HUES64 (cell line): ENCODE measurements at regions not wholly inside any gene's neighbourhood (a gene's known extent, or its start where the extent isn't known, plus 50 kb on each side); places are given as distances from the start of the nearest gene placed in this dataset.

ENCODE experiments used
- H3K27ac ChIP-seq: 2 replicates; pipeline ENCODE4 v1.7.0; 2013; ENCODE audit warnings: low read depth, low read length, inconsistent platforms
- H3K27me3 ChIP-seq: 2 replicates; pipeline ENCODE4 v1.6.1; 2013; ENCODE audit warnings: mild to moderate bottlenecking, low read length; ENCODE audit not compliant: insufficient read depth
- H3K36me3 ChIP-seq: 2 replicates; pipeline ENCODE4 v1.6.1; 2013; ENCODE audit warnings: mild to moderate bottlenecking, low read length; ENCODE audit not compliant: insufficient read depth
- H3K4me1 ChIP-seq: 2 replicates; pipeline ENCODE4 v1.6.1; 2013; ENCODE audit warnings: mild to moderate bottlenecking, low read length, moderate library complexity; ENCODE audit not compliant: insufficient read depth
- H3K4me3 ChIP-seq: 2 replicates; pipeline ENCODE4 v1.5.1; 2013; ENCODE audit warnings: mild to moderate bottlenecking, low read length, moderate library complexity
- H3K9ac ChIP-seq: 2 replicates; pipeline ENCODE4 v1.6.1; 2013; ENCODE audit warnings: mild to moderate bottlenecking, low read depth, low read length
- H3K9me3 ChIP-seq: 2 replicates; pipeline ENCODE4 v1.6.1; 2013; ENCODE audit warnings: low read depth, low read length; ENCODE audit not compliant: insufficient read depth
- WGBS: fragments of 150-250, 120-280 bp; methylation state at CpG from one replicate; pipeline ENCODE4 v1.1.7; 2013; ENCODE audit warnings: missing lambda C conversion rate; 5-methylcytosine and 5-hydroxymethylcytosine counted together

- Histone ChIP-seq H3K27ac (no peak overlapping the region), H3K9ac (no peak overlapping the region), H3K36me3 (no peaks in the 10 kb centered on the region), H3K4me1 (no peaks in the 10 kb centered on the region), H3K4me3 (no peak overlapping the region), H3K9me3 (no peaks in the 10 kb centered on the region), H3K27me3 (no peaks in the 10 kb centered on the region)
- WGBS = 83% methylated on average over 1 of the region's 1 CpG
Observed at GRCh38 chr4:129550281-129550785, 454.4 kb downstream of the C4orf33 start.

- Histone ChIP-seq H3K4me1 (no peaks in the 10 kb centered on the region), H3K36me3 (no peaks in the 10 kb centered on the region), H3K4me3 (no peak overlapping the region), H3K9ac (no peak overlapping the region), H3K9me3 (no peaks in the 10 kb centered on the region), H3K27ac (no peak overlapping the region), H3K27me3 (no peaks in the 10 kb centered on the region)
- WGBS = no CpG with 5 or more reads among the region's 1 CpG
Observed at GRCh38 chr4:129561280-129561679, 465.3 kb downstream of the C4orf33 start.

- WGBS = 89% methylated on average over 2 of the region's 2 CpGs
Observed at GRCh38 chr4:129561886-129562671, 466.1 kb downstream of the C4orf33 start.

DNA sequence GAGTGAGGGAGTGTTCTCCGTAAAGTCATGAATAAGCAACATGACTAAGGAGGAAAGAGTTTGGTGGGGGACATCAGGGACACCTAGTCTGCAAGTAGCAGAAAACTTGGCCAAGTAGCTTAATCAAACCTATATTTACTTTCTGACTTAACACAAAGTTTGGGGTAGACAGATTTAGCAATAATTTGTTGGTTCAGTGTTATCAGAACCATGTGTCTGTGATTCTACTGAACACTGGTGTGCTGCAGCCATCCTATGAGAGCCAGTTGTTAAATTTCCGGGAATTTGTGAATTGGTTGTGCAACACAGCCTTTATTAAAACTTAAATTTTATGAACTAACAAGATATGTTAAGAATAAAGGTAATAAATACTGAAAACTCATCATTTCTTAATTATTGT is 469.3 kb downstream of the C4orf33 start:
- peaks cover 14% of the 10 kb centered on the region for H3K4me1 ChIP-seq
- no peaks in the 10 kb centered on the region for H3K36me3 ChIP-seq
- no peak overlapping the region for H3K4me3 ChIP-seq
- no peak overlapping the region for H3K9ac ChIP-seq
- H3K27me3 ChIP-seq = no peaks in the 10 kb centered on the region
- H3K9me3 ChIP-seq = no peaks in the 10 kb centered on the region
- H3K27ac ChIP-seq = no peak overlapping the region
- 96% methylated on average over 1 of the region's 2 CpGs for WGBS

More at GRCh38 chr4:129561886-129562671, 466.1 kb downstream of the C4orf33 start:
- Histone ChIP-seq H3K27ac (no peak overlapping the region), H3K9me3 (no peaks in the 10 kb centered on the region), H3K4me1 (peaks cover 3% of the 10 kb centered on the region; the same call in 1 of the 2 replicates), H3K4me3 (no peak overlapping the region), H3K36me3 (no peaks in the 10 kb centered on the region), H3K9ac (no peak overlapping the region), H3K27me3 (no peaks in the 10 kb centered on the region)

DNA sequence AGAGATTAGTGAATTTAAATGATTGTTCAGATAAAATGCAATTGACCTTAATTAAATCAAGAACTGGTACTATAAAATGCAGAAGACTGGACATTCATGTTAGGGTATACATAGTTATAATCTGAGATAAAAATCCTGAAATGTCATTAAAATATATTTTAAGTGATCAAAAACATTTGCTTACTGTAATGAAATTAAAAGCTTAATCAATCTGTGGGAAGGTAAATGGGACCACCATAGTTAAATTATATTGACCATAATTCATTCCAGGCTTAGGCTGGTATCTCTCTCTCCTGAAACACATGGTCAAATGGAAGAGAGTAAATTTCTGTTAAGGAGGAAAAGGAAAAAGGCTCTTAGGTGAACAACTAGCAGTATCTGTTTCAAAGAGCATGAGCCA is 474.4 kb downstream of the C4orf33 start:
- Histone ChIP-seq H3K9ac (no peak overlapping the region), H3K36me3 (no peaks in the 10 kb centered on the region), H3K27me3 (no peaks in the 10 kb centered on the region), H3K4me1 (peaks cover 14% of the 10 kb centered on the region), H3K9me3 (no peaks in the 10 kb centered on the region), H3K4me3 (no peak overlapping the region), H3K27ac (no peak overlapping the region)

DNA sequence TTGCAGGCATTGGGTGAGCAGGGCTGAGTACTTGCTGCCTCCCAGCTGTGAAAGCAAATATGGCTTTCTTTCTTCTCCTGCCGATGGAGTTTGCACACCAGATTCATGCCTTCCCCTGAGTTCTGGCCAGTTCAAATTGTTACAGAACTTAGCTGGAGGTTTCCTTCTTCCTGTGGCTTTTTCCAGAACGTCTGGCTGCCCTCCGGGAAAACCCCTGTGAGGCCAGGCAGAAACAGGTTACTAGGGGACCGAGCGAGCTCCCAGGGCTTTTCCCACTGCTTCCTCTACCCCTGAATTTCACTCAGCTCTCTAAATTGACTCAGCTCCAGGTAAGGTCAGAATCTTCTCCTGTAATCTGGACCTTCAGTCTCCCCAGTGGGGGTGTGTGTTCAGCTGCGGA is 482.4 kb downstream of the C4orf33 start:
- Histone ChIP-seq H3K9me3 (no peaks in the 10 kb centered on the region), H3K27me3 (no peaks in the 10 kb centered on the region), H3K4me1 (no peaks in the 10 kb centered on the region), H3K4me3 (no peak overlapping the region), H3K36me3 (no peaks in the 10 kb centered on the region), H3K9ac (no peak overlapping the region), H3K27ac (no peak overlapping the region)
- 89% methylated on average over 6 of the region's 6 CpGs for WGBS

- Histone ChIP-seq H3K4me1 (no peaks in the 10 kb centered on the region), H3K9ac (no peak overlapping the region), H3K9me3 (peaks cover 12% of the 10 kb centered on the region; the same call in 1 of the 2 replicates), H3K4me3 (no peak overlapping the region), H3K27ac (no peak overlapping the region), H3K36me3 (no peaks in the 10 kb centered on the region), H3K27me3 (no peaks in the 10 kb centered on the region)
- WGBS = no CpG with 5 or more reads among the region's 1 CpG
Observed at GRCh38 chr4:129581305-129581704, 485.4 kb downstream of the C4orf33 start.

DNA sequence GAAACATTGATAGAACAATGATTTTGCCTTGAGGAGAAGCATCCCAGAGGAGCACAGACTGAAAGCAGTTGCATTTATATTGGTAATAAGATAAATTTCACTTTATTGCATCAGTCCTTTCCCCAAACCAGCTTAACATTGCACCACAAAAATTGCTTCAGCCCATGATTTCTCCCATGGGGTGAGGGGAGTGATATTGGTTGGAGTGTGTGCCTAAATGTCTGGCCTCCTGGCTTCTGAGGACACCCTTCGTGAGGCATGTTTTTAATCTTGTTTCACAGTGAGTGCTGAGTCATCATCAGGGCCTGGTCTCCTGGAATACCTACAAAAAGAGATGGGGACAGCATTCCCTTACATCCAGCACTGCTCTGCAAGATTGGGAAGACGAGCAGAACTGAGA is 487.9 kb downstream of the C4orf33 start:
- H3K4me3 ChIP-seq = no peak overlapping the region
- no peak overlapping the region for H3K27ac ChIP-seq
- peaks cover 12% of the 10 kb centered on the region; the same call in 1 of the 2 replicates for H3K9me3 ChIP-seq
- H3K9ac ChIP-seq = no peak overlapping the region
- WGBS = 75% methylated on average over 2 of the region's 2 CpGs
- H3K36me3 ChIP-seq = no peaks in the 10 kb centered on the region
- H3K4me1 ChIP-seq = no peaks in the 10 kb centered on the region
- H3K27me3 ChIP-seq = no peaks in the 10 kb centered on the region

GRCh38 chr4:129598582-129598981 is 502.6 kb downstream of the C4orf33 start:
- H3K4me1 ChIP-seq = no peaks in the 10 kb centered on the region
- no peak overlapping the region for H3K4me3 ChIP-seq
- H3K9ac ChIP-seq = no peak overlapping the region
- no peaks in the 10 kb centered on the region for H3K36me3 ChIP-seq
- peaks cover 9% of the 10 kb centered on the region; the same call in 1 of the 2 replicates for H3K9me3 ChIP-seq
- no peaks in the 10 kb centered on the region for H3K27me3 ChIP-seq
- H3K27ac ChIP-seq = no peak overlapping the region

- WGBS = 94% methylated on average over 5 of the region's 5 CpGs
- no peaks in the 10 kb centered on the region for H3K27me3 ChIP-seq
- no peak overlapping the region for H3K9ac ChIP-seq
- H3K27ac ChIP-seq = no peak overlapping the region
- H3K36me3 ChIP-seq = no peaks in the 10 kb centered on the region
- H3K4me1 ChIP-seq = no peaks in the 10 kb centered on the region
- H3K9me3 ChIP-seq = no peaks in the 10 kb centered on the region
- no peak overlapping the region for H3K4me3 ChIP-seq
Observed at GRCh38 chr4:129600898-129601297, 504.9 kb downstream of the C4orf33 start.

GRCh38 chr4:129602447-129602846 is 506.5 kb downstream of the C4orf33 start:
- no peak overlapping the region for H3K4me3 ChIP-seq
- no peak overlapping the region for H3K27ac ChIP-seq
- no peak overlapping the region for H3K9ac ChIP-seq
- H3K4me1 ChIP-seq = no peaks in the 10 kb centered on the region
- no peaks in the 10 kb centered on the region for H3K27me3 ChIP-seq
- 94% methylated on average over 1 of the region's 1 CpG for WGBS
- H3K9me3 ChIP-seq = no peaks in the 10 kb centered on the region
- no peaks in the 10 kb centered on the region for H3K36me3 ChIP-seq
